ENCODE measurements at regions not wholly inside any gene's neighbourhood (a gene's known extent, or its start where the extent isn't known, plus 50 kb on each side); places are given as distances from the start of the nearest gene placed in this dataset.

- no peak for DNase-seq
These were observed 331.5 kb downstream of the ENC1 start for GRCh38 chr5:74309050-74309449.

- no peak for DNase-seq
These were observed 333.7 kb downstream of the ENC1 start for GRCh38 chr5:74306845-74307244.

- DNase-seq: no peak
These were observed 336.0 kb downstream of the ENC1 start for GRCh38 chr5:74304536-74304935.

GRCh38 chr5:74303578-74303977 lies 336.9 kb downstream of the ENC1 start:
- DNase-seq: no peak

- DNase-seq: no peak
These were observed 339.0 kb downstream of the ENC1 start for GRCh38 chr5:74301576-74301975.

- DNase-seq: no peak
These were observed 339.6 kb downstream of the ENC1 start for GRCh38 chr5:74300808-74301389.

GRCh38 chr5:74299833-74300232 lies 340.7 kb downstream of the ENC1 start:
- DNase-seq: no peak

- no peak for DNase-seq
These were observed 343.7 kb downstream of the ENC1 start for GRCh38 chr5:74296685-74297408.

- DNase-seq: no peak
These were observed 344.9 kb downstream of the ENC1 start for GRCh38 chr5:74295676-74296075.

- DNase-seq: no peak
These were observed 345.4 kb downstream of the ENC1 start for GRCh38 chr5:74295141-74295540.

GRCh38 chr5:74294231-74294705 lies 346.3 kb downstream of the ENC1 start:
- DNase-seq: no peak

- DNase-seq: no peak
These were observed 347.3 kb downstream of the ENC1 start for GRCh38 chr5:74293182-74293581.

GRCh38 chr5:74290634-74291241 lies 349.8 kb downstream of the ENC1 start:
- peak; percentile 15 for DNase-seq

- DNase-seq: peak; percentile 14
These were observed 350.8 kb downstream of the ENC1 start for GRCh38 chr5:74289691-74290090.

GRCh38 chr5:74289238-74289637 lies 351.3 kb downstream of the ENC1 start:
- DNase-seq: peak; percentile 28

- DNase-seq: no peak
These were observed 351.9 kb downstream of the ENC1 start for GRCh38 chr5:74288448-74289108.

GRCh38 chr5:74288038-74288437 lies 352.5 kb downstream of the ENC1 start:
- no peak for DNase-seq

GRCh38 chr5:74286734-74287695 lies 353.5 kb downstream of the ENC1 start:
- no peak for DNase-seq

- DNase-seq: no peak
These were observed 354.8 kb downstream of the ENC1 start for GRCh38 chr5:74285675-74286280.

- DNase-seq: no peak
These were observed 358.0 kb downstream of the ENC1 start for GRCh38 chr5:74282490-74282889.

- peak; percentile 79 for DNase-seq
These were observed 359.4 kb downstream of the ENC1 start for GRCh38 chr5:74281166-74281565.

- no peak for DNase-seq
These were observed 360.2 kb downstream of the ENC1 start for GRCh38 chr5:74280306-74280705.

Data from NCI-H146 (cell line).